Lower leg skin (tissue), 3 donors: ENCODE measurements at regions not wholly inside any gene's neighbourhood (a gene's known extent, or its start where the extent isn't known, plus 50 kb on each side); places are given as distances from the start of the nearest gene placed in this dataset.

Experiments
- POLR2A ChIP-seq, 2 donors: fragments of 450-650 bp; IDR thresholded peaks; one replicate each; pipeline ENCODE4 v1.6.1; 2016 to 2017; ENCODE audit warnings: antibody characterized with exemption in 2 of 2, mild to moderate bottlenecking in 1 of 2, moderate library complexity in 1 of 2
- TF ChIP-seq, protein P1 (sequence below), 3 donors: fragments of 450-650 bp; IDR thresholded peaks; one replicate each; pipeline ENCODE4 v1.5.1; 2016; ENCODE audit warnings: antibody characterized with exemption in 3 of 3, mild to moderate bottlenecking in 3 of 3, moderate library complexity in 2 of 3

DNA sequence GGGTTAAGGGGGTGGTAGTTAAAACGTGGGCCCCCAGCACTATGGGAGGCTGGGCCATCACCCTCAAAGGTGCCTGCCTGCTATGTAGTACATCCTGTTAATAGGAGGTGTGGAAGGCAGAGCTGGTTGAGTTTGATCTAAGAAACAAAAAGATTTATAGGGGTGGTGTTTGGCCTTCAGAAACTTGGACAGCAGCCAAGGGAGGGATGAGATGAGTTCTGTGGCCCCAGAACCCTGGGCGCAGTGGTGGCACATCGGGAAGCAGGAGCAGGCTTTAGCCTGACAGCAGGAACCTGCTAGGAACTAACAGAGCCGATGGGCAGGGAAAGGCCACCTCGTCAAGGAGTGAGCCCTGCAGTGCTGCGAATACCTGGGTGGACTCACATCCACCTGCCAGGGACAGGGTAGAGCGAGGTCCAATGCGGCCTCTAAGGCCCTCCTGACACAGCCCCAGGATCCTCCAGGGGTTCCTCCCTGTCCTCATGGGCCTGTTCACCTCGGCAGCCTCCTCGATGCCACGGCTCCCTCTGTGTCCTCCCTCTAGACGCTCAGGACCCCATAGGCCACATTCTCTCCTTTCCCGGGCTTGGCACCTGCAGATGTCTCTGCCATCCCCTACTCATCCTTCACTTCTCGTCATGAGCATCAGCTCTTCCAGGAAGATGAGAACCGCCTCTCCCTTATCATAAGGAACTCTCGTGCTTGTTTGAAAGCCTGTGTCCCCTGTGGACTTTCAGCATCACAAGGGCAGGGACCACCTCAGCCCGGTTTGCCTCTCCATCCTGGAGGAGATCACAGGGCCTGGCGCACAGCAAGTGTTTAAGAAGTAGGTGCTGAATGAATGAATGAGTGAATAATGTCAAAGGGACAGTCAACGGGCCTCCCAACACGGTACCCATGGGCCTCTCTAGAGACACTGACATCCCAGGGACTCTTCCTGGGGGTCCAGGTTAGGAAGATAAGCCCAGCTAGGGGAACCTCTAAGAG lies 103.5 kb upstream of the TNRC6C start:
- TF ChIP-seq, protein P1, sequence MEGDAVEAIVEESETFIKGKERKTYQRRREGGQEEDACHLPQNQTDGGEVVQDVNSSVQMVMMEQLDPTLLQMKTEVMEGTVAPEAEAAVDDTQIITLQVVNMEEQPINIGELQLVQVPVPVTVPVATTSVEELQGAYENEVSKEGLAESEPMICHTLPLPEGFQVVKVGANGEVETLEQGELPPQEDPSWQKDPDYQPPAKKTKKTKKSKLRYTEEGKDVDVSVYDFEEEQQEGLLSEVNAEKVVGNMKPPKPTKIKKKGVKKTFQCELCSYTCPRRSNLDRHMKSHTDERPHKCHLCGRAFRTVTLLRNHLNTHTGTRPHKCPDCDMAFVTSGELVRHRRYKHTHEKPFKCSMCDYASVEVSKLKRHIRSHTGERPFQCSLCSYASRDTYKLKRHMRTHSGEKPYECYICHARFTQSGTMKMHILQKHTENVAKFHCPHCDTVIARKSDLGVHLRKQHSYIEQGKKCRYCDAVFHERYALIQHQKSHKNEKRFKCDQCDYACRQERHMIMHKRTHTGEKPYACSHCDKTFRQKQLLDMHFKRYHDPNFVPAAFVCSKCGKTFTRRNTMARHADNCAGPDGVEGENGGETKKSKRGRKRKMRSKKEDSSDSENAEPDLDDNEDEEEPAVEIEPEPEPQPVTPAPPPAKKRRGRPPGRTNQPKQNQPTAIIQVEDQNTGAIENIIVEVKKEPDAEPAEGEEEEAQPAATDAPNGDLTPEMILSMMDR (IDR thresholded peaks at IDR 0.05) = no peak
- no peak for TF ChIP-seq POLR2A (IDR thresholded peaks at IDR 0.05)
